Erythroblast (primary cell): ENCODE measurements at regions not wholly inside any gene's neighbourhood (a gene's known extent, or its start where the extent isn't known, plus 50 kb on each side); places are given as distances from the start of the nearest gene placed in this dataset.

Experiments used
- GATA1 ChIP-seq: IDR thresholded peaks from 2 replicates; pipeline ENCODE4 v1.6.1; 2011; ENCODE audit warnings: low read depth, mild to moderate bottlenecking, control low read depth, low read length, moderate library complexity
- POLR2A ChIP-seq: IDR thresholded peaks from 2 replicates; pipeline ENCODE4 v1.6.1; 2011; ENCODE audit warnings: mild to moderate bottlenecking, low read length

DNA sequence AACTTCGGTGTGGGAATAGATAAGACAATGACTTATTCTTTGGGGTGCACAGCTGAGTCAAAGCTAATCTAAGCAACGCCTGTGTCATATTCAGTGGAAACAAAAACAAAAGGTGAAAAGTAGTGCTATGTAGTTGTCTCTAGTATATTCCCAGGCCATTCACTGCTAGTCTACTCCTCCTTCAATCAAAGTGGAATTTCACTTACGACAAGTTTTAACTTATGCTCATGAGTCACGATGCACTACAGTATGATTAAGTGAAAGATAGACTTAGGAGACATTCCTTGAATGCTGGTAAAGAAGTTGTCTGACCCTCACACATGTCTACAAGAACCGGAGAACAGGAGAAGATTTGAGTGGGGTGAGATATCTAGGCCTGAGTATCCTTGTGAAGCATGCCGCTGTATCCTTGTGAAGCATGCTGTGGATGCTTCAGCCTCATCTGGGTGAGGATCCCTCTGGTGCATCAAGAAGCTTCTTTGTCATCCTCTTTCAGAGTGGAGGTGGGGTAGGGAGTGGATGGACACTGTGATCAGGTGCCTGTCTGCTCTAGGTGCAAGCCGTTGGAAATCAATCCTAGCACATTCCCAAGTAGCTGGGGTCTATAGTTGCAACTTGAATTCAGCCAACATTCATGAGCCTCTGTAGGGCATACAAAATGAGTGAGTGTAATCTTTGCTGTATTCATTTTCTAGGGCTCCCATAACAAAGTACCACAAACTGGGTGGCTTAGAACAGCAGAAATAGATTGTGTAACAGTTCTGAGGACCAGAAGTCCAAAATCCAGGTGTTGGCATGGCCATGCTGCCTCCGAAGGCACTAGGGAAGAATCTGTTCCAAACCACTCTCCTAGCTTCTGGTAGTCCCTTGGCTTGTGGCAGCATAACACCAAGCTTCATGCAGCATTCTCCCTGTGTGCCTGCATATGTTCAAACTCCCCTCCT, 173.5 kb upstream of the FN1 start:
- no peak for TF ChIP-seq GATA1
- no peak for TF ChIP-seq POLR2A
